SK-N-DZ (cell line): ENCODE measurements at regions not wholly inside any gene's neighbourhood (a gene's known extent, or its start where the extent isn't known, plus 50 kb on each side); places are given as distances from the start of the nearest gene placed in this dataset.

Source experiments
- DNase-seq: peaks from one replicate; pipeline ENCODE4 v3.0.0-alpha.2; 2015; ENCODE audit warnings: low spot score

DNA sequence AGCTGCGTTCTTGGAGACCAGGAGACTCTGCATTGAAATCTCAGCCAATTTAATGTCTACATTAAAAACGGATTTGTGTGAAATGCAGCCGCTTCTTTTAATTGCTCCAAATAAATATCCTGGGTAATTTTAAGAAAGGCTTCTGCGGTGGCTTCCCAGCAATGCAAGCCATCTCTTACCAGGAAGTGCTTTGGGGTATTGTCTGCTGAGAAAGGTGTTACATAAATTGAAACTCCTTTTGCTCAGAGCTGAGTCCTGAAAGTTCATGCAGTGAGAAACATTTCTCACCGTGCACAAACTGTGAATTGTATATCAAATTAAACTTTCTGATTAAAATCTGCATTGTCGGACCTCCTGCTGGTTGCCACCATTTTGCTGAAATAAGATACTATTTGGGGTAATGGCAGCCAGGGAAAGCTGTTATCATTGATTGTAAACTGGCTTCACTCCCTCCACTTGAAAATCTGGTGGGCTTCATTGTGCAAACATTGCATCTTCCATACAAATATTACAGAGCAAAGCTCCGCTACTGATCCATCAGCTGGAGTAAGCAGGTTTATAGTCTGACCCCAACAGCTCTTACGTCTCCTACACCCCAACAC is 59.5 kb downstream of the ZIC5 start:
- no peak for DNase-seq

DNA sequence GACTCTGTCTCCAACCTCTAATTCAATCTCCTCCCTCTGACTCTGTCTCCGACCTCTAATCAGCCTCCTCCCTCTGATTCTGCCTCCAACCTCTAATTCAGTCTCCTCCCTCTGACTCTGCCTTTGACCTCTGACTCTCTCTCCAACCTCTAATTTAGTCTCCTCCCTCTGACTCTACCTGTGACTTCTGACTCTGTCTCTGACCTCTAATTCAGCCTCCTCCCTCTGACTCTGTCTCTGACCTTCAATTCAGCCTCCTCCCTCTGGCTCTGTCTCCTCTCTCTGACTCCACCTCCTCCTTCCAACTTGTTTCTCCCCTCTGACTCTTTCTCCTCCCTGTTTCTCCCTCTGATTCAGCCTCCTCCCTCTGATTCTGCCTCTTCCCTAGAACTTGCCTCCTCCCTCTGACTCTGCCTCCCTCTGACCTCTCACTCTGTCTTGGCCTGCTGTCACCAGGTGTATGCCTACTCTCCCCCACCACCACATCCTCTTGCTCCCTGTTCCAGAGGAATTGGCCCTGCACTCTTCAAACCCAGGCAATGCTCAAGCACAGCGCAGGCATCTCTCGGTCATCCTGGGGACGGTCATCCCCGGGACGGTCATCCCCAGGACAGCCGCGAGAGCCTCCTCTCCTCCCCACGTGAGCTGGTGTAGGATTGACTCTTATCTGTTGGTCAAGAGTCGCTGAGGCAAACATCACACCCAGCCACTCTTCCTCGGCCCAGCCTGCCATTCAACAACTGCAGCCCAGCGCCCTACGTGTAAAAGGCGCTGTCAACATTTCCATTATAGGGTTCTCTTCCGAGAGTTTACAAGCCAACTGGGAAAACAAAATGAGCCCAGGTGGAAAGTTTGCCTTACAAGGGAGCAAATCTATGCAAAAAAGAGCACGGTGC is 60.2 kb downstream of the ZIC5 start:
- no peak for DNase-seq

DNA sequence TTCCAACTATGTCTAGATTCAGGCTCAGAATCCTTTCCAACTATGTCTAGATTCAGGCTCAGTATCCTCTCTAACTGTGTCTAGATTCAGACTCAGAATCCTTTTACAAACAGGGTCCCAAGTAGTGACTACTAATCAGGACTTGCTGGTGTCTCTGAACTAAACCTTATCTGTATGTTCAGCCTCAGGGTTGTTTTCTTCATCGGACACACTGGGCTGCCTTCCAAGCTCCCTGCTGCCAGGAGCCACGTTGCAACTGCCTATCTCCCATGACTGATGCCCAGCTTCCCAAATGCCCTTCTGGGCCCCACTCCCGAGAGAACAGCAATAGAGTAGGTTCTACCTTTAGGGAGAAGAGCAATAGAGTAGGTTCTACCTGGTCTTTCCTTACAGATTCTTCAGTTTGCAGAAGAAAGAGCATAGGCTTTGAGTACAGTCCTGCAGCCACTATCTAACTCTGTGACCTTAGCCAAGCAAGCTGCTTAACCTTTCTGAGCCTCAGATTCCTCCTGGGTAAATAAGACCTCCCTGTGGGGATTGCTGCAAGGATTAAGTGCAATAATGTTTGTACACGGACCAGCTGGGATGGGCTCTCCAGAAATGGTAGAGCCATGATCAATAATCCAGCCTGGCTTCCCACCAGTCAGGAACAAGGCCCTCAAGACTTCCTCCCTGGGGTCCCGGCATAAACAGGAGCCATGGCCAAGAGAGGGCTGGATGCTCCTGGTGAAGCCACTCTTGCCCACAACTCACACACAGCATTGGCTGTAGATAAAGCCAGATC is 61.5 kb downstream of the ZIC5 start:
- no peak for DNase-seq

DNA sequence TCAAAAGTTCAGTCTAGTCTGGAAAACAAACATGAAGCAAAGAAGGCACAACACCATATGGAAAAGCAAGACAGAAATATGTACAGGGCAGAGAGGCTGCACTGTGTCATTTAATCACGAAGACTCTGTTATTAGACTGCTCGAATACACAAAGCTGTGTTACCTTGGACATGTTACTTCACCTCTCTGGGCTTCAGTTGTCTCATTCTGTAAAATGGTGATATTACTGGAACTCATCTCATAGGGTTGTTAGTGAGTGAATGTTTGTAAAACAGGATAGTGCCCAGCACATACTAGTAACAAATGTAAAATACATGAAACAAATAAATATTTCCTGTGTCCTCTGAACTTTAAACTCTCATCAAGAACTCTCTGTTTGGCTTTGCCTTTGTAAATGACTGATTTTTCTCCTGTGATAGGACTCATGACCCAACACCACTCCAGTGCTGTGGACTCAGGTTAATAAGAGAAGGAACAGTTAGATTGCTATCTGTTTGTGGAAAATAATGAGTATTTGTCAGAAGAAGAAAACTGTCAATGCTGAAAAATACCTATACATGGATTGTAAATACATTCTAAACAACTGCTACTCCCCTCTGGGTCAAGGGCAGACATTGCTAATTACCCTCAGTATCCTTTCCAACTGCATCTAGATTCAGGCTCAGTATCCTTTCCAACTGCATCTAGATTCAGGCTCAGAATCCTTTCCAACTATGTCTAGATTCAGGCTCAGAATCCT is 62.3 kb downstream of the ZIC5 start:
- DNase-seq, result no peak

DNA sequence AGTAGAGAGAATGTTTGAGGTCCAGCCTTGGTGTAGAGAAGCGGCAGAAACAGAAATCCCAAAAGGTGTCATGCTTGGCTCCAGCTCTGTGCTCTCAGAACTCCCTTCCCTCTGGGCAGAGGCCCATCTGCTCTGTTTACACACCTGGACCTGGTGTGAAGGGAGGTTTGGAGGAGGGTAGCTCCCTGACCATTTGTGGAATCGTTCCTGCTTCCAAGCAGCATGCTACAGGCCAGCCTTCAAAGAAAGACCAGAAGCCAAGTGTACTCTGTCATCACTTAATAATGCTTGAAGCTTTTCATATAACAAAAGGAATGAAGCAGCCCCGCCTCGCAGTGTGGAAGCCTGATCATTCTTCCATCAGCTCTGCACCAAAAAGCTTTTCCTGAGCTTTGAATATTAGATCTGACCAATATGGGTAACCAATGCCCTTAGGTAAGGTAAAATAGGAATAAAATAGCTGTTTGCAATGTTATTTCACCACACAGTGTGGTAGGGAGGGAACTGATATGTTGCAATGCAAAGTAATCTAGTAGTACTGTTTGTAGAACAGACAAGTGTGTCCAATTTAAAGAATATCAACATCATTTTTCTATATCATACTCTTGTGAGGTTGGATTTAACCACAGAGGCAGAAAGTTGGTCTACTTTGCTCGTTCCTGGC is 63.3 kb downstream of the ZIC5 start:
- DNase-seq, result no peak

DNA sequence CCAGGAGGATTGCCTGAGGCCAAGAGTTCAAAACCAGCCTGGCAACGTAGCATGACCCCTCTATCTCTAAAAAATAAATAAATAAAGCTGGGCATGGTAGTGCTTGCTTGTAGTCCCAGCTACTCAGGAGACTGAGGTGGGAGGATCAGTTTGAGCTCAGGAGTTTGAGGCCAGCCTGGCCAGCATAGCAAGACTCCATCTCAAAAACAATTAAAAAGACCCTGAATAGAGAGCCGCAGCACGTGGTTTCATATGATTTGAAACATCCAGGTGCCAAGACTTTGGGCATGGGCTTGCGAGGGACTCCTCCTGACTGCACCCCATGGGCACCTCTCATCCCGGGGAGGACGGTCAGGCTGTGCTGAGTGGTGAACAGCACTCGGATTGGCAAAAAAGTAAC is 63.9 kb downstream of the ZIC5 start:
- DNase-seq, result no peak

DNA sequence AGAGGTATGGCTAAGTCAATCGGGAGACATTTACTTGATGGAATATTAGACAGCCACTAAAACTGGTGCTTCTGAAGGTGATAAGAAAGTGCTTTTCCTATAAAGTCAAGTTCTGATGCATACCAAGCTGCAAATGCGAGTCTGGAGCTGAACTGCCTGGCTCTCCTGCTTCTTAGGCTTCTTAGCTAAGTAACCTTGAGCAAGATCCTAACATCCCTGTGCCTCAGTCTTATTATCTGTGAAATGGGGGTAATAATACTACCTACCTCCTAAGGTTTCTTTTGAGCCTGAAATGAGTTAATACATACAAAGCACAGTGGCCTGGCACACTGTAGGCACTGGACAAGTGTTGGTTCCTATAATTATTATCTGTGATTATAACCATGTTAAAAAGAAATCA is 64.5 kb downstream of the ZIC5 start:
- no peak for DNase-seq

DNA sequence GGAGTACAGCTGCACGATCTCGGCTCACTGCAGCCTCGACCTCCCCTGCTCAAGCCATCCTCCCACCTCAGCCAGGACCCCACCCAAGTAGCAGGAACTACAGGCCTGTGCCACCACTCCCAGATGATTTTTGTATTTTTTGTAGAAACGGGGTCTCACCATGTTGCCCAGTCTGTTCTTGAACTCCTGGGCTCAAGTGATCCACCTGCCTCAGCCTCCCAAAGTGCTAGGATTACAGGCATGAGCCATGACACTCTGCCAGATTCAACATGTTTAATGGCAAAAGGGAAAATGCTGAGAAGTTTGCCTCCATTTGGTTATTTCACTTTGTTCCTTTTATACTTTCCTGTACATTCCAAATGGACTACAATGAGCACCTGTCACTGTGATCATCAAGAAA is 65.8 kb downstream of the ZIC5 start:
- DNase-seq, result no peak

DNA sequence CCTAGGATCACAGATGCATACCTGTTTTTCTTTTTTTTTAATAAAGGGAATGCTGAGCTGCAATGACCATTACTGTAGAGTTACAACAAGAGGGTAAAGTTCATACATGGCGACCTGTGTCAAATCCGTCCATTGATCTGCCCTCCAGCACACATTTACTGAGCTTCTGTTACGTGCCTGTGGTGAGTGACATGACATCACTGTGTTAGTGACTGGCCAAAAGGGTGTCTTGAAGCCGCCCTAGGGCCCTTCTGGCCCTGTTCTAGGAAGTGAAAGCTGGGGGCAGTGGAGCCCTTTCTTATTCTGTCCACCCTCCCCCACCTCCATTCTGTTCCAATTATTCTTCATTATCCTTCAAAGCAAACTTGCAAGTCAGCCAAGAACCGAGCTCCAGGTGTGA is 66.3 kb downstream of the ZIC5 start:
- no peak for DNase-seq

DNA sequence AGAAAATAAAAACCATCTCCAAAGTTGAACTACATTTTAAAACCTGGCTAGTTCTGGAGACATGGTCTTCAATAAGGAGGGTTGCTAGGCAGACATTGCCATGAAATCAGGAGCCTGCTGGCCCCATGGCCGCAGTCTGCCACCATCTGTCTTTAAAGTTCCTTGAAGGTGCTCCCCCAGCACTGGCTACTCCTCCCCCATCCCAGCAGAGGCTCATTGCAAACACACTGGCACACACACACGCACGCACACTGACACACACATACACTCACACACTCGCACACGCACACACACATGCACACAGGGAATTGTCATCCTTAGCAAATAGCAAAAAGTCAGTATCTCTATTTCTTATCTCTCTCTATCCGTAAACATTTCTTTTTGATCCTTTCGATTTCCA is 68.4 kb downstream of the ZIC5 start:
- no peak for DNase-seq

DNA sequence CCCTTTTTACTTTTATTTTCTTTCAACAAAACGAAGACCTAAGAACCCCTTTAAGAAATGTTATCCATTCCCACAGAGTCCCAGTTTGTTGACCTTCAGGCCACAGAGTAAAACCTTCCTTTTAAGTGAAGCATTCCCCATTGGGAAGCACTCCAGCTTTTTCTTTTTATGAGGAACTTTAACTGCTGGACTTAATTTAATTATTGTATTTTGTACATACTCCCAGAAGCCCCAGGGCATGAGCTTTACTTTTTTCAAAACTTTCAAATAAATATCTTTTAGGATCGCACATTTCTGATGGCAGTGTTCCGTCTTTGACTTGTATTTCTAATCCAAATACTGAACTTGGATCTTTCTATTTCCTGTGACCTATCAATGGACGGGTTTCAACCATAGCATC is 68.9 kb downstream of the ZIC5 start:
- no peak for DNase-seq

DNA sequence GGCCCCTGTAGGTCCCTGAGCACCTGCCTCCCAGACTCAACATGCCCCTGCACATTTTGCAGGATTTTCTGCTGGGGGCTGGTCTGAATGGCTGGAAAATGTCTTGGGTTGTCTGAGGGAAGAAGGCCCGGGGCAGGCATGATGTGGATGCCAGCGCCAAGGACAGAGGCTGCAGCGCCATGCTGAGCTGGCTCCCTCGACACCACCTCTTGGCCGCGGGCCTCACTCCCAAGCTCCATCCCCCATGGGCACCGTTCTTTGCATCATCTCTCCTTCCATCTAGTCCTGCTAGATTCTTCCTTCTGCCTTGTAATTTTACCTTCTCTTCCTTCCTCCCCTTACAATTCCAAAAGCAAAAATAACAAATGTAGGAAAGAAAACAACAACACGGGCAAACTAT is 70.6 kb downstream of the ZIC5 start:
- no peak for DNase-seq

DNA sequence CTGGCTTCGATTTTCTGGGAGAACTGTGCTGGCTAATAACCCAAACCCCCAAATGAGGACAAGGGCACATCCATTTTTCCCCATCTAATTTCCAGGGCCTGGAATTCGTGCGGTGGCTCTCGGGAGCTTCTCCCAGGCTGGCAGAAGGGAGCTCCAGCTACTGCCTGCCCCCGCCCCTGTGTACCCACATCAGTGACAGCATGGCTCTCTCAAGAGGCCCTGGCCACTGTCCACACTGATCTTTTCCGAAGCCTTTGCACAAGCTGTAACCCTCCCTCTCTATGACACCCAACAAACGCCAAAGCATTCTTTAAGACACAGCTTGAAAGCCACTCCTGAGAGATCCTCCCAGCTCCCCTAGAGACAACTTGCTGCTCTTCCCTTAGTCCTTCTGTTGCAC is 73.1 kb downstream of the ZIC5 start:
- DNase-seq, result no peak

DNA sequence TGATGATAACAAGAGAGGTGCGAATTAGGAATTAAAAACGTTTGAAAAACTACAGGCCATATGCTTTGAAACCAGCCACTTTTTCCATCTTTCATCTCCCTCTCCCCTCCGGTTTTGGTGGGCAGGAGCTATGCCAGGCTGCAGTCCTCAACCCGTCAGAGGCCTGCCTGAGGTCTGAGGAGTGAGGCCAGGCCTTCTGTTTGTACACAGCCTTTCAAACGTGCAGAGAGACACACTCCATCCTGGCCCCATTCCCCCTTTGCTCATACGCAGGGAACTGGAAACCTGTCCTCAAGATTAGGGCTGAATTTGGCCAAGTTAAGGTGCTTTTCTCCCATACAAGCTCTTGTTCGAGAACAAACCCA is 74.5 kb downstream of the ZIC5 start:
- no peak for DNase-seq

DNA sequence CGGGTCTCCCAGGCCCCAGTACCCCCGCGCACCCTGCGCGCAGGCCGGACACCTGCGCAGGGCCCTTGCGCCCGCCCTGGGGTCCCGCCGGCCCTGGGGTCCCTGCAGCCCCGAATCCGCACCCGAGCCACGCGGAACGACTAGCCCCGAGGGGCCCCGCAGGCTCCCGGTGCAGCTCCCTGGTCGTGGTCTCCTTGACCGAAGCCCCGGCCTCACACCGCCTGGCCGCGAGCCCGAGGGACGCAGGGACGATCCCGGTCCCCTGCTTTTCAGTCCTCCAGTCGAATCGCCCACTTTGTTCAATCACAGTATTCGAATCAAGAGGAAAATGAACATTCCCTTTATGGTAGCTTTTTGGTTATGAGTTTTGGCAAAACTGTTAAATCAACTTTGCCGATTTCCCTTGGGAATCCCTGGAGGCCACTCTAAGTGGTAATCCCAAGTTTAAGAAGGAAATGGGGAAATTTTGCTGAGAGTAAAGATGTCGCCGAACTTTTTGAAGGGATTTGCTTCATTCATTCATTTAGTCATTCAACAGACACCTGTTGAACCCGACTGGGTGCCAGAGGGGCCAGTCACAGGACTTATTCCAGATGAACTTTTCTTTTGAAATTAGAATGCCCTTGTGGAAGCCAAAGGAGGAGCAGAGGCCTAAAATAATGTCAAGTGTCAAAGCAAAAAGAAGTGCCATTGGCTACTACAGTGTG is 75.0 kb downstream of the ZIC5 start:
- no peak for DNase-seq

DNA sequence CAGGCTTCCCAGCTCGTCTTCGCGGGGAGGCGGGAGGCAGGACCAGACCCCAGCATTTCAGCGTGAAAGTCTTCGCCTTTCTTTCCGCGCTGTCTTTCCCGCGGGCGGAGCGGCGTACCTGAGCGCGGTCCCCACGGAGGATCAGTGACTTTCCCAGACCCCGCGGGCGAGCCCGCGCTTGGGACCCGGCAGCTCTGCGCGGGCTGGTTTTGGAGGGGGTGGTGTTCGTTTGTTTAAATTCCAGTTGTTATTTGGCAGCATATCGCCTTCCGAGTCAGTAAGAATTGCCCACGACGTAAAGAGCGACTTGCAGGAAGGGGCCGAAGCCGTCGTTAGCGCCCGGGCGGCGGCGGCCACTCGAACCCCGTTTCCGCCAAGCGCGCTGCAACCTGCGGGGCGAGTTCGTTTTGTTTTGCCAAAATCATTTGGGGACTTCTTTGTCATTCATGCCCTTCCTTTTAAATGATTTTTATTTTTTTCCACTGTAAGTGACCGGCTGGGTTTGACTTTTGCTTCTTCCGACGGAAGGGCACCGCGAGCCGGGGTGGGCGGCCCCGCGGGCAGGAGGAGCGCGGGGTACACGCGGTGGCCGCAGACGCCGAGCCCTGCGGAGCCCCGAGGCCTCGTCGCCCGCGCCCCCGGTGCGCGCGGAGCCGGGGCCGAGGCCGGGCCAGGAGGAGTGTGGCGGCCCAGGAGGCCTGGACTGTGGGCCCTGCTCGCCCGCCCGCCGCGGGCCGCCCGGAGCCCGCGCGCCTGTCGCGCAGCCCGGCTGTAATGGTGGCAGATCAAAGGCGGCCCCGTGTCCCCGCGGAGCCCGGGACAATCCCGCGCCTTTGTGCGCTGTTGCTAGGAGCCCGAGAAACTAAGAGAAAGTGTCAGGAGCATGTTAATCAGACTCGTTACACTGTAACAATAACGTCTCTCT is 75.9 kb downstream of the ZIC5 start:
- DNase-seq, result no peak

DNA sequence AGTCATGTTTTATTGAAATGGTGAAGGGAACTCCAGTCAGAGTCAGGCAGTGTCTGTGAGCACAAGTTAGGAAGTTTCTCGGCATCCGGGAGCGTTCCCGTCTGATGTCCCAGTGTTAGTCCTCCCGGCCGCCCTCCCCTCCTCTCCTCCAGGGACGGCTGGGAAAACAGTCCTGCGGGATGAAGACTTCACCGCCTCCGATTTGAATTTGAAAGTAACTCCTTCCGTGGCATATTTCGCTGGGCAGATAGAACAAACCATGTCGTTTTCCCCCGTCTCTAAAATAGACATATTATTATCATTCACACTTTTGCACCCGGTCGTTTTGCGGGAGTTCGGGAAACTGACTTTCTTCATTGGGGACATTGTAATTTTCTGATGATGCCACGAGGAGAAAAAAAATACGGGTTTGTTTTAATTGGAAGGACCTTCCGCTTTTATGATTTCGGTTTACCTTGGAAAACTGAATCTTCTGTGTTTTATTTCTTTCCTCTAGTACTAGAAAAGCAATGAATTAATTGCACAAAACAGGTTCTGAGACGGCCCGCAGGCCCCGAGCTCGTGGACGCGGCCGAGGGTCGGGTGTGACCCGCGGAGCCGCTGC is 76.6 kb downstream of the ZIC5 start:
- no peak for DNase-seq

DNA sequence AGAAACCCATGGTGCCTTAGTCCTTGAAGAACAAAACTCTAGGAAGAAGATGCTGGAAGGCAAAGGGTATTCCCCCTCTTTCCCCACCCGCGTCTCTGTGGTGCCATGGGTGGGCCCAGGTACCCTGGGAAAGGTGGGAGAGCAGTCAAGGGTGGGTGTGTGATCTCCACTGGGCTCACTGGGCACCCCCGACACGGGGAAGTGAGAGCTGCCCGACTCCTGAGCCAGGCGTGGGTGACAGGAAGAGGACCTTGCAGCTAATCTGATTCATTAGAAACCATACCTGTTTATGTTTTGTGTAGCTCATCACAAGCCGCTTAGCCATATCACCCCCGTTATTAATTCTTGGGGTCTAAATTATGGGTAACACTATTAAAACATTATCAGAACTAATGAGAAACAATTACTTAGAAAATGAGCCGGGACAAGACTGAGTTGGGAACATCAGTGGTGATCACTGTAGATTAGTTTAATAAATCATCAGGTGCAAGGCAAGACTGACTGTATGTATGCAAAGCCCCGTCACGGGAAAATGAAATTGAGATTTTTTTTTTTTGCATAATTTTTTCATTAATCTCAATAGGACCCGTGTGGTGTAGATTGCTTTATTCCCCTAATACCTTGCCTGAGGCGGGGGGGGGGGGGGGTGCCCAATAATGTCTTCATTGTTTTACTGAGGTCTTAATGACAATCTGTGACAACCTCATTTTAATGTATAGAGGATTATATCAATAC is 77.3 kb downstream of the ZIC5 start:
- no peak for DNase-seq

DNA sequence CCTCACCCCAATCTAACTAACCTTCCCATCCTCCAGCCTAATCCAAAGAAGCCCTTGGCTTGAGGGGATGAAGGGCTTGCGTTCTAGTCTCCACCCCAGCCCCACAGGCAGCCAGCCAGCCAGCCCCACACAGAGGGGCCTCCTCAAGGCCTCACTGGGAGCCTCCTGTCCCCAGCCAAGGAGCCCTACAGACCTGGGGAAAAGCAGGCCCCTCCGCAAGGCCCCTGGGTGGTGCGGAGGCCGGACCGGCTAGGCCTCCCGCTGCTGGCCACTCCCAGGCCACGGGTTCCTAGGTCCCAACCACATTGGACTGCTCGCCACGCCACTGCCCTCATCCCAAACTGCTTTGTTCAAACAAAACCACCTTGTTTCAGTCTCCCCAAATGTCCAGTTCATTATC is 78.0 kb downstream of the ZIC5 start:
- DNase-seq, result no peak
